ENCODE measurements at regions not wholly inside any gene's neighbourhood (a gene's known extent, or its start where the extent isn't known, plus 50 kb on each side); places are given as distances from the start of the nearest gene placed in this dataset.

DNA sequence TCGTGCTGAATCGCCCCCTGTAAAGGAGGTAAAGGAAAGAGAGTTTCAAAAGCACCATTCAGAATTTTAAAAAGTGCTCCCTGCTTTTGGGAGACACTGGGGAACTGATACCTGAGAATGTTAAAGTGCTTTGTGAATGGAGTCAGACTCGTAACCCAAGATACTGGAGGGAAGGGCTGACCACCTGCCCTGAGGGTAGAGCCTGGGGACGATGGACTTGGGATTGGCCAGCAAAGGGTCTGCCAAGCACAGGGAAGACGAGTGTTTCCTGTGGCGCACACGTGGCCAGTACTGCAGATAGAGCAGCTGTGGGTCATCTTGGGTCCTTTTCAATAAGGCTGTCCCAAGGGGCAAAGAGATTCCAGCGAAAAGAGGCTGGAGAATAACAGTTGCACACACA is 1284.1 kb upstream of the AUTS2 start:
- TF ChIP-seq, protein P1, sequence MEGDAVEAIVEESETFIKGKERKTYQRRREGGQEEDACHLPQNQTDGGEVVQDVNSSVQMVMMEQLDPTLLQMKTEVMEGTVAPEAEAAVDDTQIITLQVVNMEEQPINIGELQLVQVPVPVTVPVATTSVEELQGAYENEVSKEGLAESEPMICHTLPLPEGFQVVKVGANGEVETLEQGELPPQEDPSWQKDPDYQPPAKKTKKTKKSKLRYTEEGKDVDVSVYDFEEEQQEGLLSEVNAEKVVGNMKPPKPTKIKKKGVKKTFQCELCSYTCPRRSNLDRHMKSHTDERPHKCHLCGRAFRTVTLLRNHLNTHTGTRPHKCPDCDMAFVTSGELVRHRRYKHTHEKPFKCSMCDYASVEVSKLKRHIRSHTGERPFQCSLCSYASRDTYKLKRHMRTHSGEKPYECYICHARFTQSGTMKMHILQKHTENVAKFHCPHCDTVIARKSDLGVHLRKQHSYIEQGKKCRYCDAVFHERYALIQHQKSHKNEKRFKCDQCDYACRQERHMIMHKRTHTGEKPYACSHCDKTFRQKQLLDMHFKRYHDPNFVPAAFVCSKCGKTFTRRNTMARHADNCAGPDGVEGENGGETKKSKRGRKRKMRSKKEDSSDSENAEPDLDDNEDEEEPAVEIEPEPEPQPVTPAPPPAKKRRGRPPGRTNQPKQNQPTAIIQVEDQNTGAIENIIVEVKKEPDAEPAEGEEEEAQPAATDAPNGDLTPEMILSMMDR (IDR thresholded peaks at IDR 0.05), result no peak
- no peak for TF ChIP-seq POLR2A (IDR thresholded peaks at IDR 0.05)
- Histone ChIP-seq H3K27ac (no peak overlapping the region), H3K4me1 (peaks cover 0 to 16% (median 3%) of the 10 kb centered on the region in 12 donors), H3K9me3 (no peaks in the 10 kb centered on the region), H3K36me3 (no peaks in the 10 kb centered on the region), H3K27me3 (no peaks in the 10 kb centered on the region), H3K4me3 (no peak overlapping the region)
- ATAC-seq (no peak), DNase-seq (no peak)
- intact Hi-C loops (cut with DNase I), result no loop called here
- WGBS, 4 donors, result 38 to 52% (median 49%) methylated on average over 8 of the region's 8 CpGs

DNA sequence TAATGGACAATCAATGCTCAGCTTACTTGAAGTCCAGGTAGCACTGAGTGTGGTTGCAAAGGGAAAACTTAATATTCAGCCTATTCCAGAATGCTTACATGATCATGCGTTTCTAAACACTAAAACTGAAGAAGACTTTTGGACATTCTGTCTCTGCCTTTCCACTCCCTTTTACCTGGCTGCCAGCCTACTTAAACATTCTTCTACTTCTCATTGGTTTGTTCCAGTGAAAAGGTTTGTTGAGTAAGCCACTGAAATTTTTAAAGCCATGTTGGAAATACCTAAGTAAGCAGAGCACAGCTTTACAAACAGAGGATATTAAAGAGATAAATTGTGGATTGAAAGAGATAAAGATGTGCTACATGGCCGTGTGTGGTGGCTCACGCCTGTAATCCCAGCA is 1280.8 kb upstream of the AUTS2 start:
- no peak for DNase-seq
- no peak for ATAC-seq

DNA sequence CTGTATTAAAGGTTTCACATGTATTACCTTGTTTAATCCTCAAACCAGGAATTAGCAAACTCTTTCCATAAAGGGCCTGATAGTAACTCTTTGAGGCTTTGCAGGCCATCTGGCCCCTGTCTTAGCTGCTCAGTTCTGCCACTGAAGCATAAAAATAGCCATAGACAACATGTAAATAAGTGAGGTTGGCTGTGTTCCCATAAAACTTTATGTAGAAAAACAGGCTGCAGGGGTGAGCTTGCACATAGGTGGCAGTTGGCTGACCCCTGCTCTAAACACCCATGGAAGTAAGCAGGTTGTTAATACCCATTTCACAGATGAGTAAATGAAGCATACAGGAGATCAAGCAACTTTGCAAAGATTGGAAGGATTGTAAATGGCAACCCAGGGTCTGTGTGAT is 1279.2 kb upstream of the AUTS2 start:
- H3K4me3 ChIP-seq, result no peak overlapping the region
- no peaks in the 10 kb centered on the region for H3K9me3 ChIP-seq
- DNase-seq (no peak), ATAC-seq (no peak)
- H3K4me1 ChIP-seq, result peaks cover 0 to 42% (median 23%) of the 10 kb centered on the region in 12 donors
- intact Hi-C loops (cut with DNase I), result no loop called here
- no peaks in the 10 kb centered on the region for H3K27me3 ChIP-seq
- no peak overlapping the region for H3K27ac ChIP-seq
- H3K36me3 ChIP-seq, result no peaks in the 10 kb centered on the region
- TF ChIP-seq POLR2A (IDR thresholded peaks at IDR 0.05), result no peak
- TF ChIP-seq, protein P1 (IDR thresholded peaks at IDR 0.05), result no peak

More for the DNA sequence above, 1280.8 kb upstream of the AUTS2 start:
- TF ChIP-seq, protein P1 (IDR thresholded peaks at IDR 0.05), result no peak
- no peak for TF ChIP-seq POLR2A (IDR thresholded peaks at IDR 0.05)
- Histone ChIP-seq H3K36me3 (no peaks in the 10 kb centered on the region), H3K27ac (no peak overlapping the region), H3K4me3 (no peak overlapping the region), H3K4me1 (peaks cover 0 to 37% (median 22%) of the 10 kb centered on the region in 12 donors), H3K27me3 (no peaks in the 10 kb centered on the region), H3K9me3 (no peaks in the 10 kb centered on the region)
- 89 to 91% (median 90%) methylated on average over 3 of the region's 3 CpGs for WGBS, 4 donors
- intact Hi-C loops (cut with DNase I), result no loop called here

DNA sequence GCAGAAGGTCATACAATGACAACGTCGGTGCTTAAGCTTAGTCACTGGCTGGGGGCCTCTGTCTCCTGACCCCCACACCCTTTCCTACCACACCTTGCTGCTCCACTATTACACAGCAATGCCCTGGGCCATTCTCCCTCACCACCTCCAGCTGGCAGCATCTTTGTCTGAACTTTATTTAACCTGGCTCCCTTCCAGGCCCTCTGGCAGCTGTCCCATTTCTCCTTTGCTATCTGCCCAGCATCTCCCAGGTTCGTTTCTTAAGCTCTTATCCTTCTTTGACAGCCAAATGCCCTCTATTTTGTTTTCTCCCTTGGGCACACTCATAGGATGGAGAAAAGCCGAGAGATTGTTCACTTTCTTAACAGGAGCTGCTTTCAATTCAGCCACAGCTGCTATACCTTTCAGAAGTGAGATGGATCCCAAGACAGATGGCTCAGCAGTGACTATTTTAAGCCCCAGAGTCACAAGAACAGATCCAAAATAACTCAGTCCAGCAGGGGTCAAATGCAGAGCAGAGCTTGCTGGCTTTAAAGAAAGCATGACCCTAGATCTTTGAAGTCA is 1277.1 kb upstream of the AUTS2 start:
- ATAC-seq, result peak; percentile 95 to 99 (median 97)
- 2 to 5% (median 5%) methylated on average over 4 of the region's 4 CpGs for WGBS, 4 donors
- intact Hi-C loops (cut with DNase I), result no loop called here
- Histone ChIP-seq H3K4me3 (peak overlapping the region in 5 of 12 donors; percentile 5 to 22 (median 18)), H3K4me1 (peaks cover 0 to 37% (median 23%) of the 10 kb centered on the region in 12 donors), H3K27me3 (no peaks in the 10 kb centered on the region), H3K9me3 (no peaks in the 10 kb centered on the region), H3K36me3 (no peaks in the 10 kb centered on the region), H3K27ac (peak overlapping the region; percentile 48 to 87 (median 74))
- peak in 4 of 5 donors; percentile 35 to 69 (median 54) for DNase-seq
- TF ChIP-seq, protein P1 (IDR thresholded peaks at IDR 0.05), result peak in 2 of 12 donors; percentile 6 to 13
- no peak for TF ChIP-seq POLR2A (IDR thresholded peaks at IDR 0.05)
